H1 (cell line): ENCODE measurements at regions not wholly inside any gene's neighbourhood (a gene's known extent, or its start where the extent isn't known, plus 50 kb on each side); places are given as distances from the start of the nearest gene placed in this dataset.
A peak's percentile ranks its signal among the peaks of the same experiment; 100 is the strongest.

Experiments
- CTCF ChIA-PET: fragments of 300-600 bp; sonication (Branson Sonifier 250); formaldehyde crosslinking; loops from one replicate; lab custom pipeline; 2021; ENCODE audit not compliant: partially characterized antibody; lab: Charles Lee
- POLR2A ChIA-PET: fragments of 300-600 bp; sonication (Branson Sonifier 250); formaldehyde crosslinking; loops from one replicate; lab custom pipeline; 2021; ENCODE audit warnings: inconsistent platforms; ENCODE audit not compliant: partially characterized antibody; lab: Charles Lee
- DNase-seq, 2 experiments: peaks; one replicate each; pipeline versions ENCODE4 v3.0.0 to v3.0.0-alpha.2; 2010 to 2022; ENCODE audit warnings: low spot score in 2 of 2, low read depth in 1 of 2, mixed read lengths in 1 of 2
- FAIRE-seq: peaks from 2 replicates; lab custom pipeline; 2011; peaks lifted over from hg19 to GRCh38; lab: Jason Lieb, UNC
- H2AFZ ChIP-seq: 2 replicates; pipeline ENCODE4 v1.8.1; 2012; ENCODE audit warnings: low read length, inconsistent platforms
- H2AK5ac ChIP-seq: 2 replicates; pipeline ENCODE4 v1.6.1; 2013; ENCODE audit warnings: low read depth, low read length
- H2BK120ac ChIP-seq: replicated peaks from 2 replicates; pipeline ENCODE3; 2013; ENCODE audit warnings: low read depth, low read length, inconsistent platforms
- H2BK12ac ChIP-seq: 2 replicates; pipeline ENCODE4 v1.6.1; 2013; ENCODE audit warnings: low read depth, low read length
- H2BK15ac ChIP-seq: 2 replicates; pipeline ENCODE4 v1.6.1; 2013; ENCODE audit warnings: low read length
- H2BK20ac ChIP-seq: 2 replicates; pipeline ENCODE4 v1.6.1; 2013; ENCODE audit warnings: low read length
- H2BK5ac ChIP-seq: 2 replicates; pipeline ENCODE4 v1.6.1; 2013; ENCODE audit warnings: low read depth, low read length
- H3K14ac ChIP-seq: 2 replicates; pipeline ENCODE4 v1.6.1; 2013; ENCODE audit warnings: inconsistent platforms; ENCODE audit not compliant: insufficient read length
- H3K18ac ChIP-seq: 2 replicates; pipeline ENCODE4 v1.6.1; 2013; ENCODE audit warnings: low read length; ENCODE audit errors: extremely low read depth
- H3K23ac ChIP-seq: 2 replicates; pipeline ENCODE4 v1.6.1; 2013; ENCODE audit warnings: inconsistent platforms; ENCODE audit not compliant: insufficient read length
- H3K23me2 ChIP-seq: 2 replicates; pipeline ENCODE4 v1.6.1; 2013; ENCODE audit warnings: low read depth, low read length
- H3K27ac ChIP-seq: 2 replicates; pipeline ENCODE4 v1.6.1; 2011; ENCODE audit warnings: low read depth, low read length, inconsistent platforms
- H3K27me3 ChIP-seq, 4 experiments: replicated peaks in 1 of 4; 1 replicate in 1 of 4; 2 replicates in 3 of 4; pipeline versions ENCODE4 v1.6.1 to v1.8.1; 2011 to 2013; ENCODE audit warnings: low read length in 3 of 4, mild to moderate bottlenecking in 3 of 4, inconsistent platforms in 2 of 4, mixed read lengths in 2 of 4, moderate library complexity in 1 of 4; ENCODE audit not compliant: control insufficient read depth in 3 of 4, insufficient read depth in 3 of 4; ENCODE audit errors: extremely low read depth in 1 of 4
- H3K36me3 ChIP-seq, 4 experiments: 2 replicates each; pipeline versions ENCODE4 v1.6.1 to v1.8.1; 2011 to 2013; ENCODE audit warnings: mild to moderate bottlenecking in 4 of 4, low read length in 3 of 4, moderate library complexity in 2 of 4, control low read depth in 1 of 4, inconsistent platforms in 1 of 4; ENCODE audit not compliant: insufficient read depth in 4 of 4, control insufficient read depth in 2 of 4
- H3K4ac ChIP-seq: replicated peaks from 2 replicates; pipeline ENCODE3; 2013; ENCODE audit warnings: low read length, low read depth, mixed read lengths, inconsistent platforms; ENCODE audit not compliant: insufficient read length
- H3K4me1 ChIP-seq, 4 experiments: replicated peaks in 1 of 4; 1 replicate in 1 of 4; 2 replicates in 3 of 4; pipeline versions ENCODE4 v1.6.1 to v1.8.1; 2011 to 2013; ENCODE audit warnings: low read length in 3 of 4, inconsistent platforms in 2 of 4, mixed read lengths in 1 of 4; ENCODE audit not compliant: insufficient read depth in 4 of 4, control insufficient read depth in 3 of 4
- H3K4me2 ChIP-seq, 2 experiments: 2 replicates each; pipeline versions ENCODE4 v1.6.1 to v1.8.1; 2011 to 2013; ENCODE audit warnings: low read depth in 2 of 2, low read length in 2 of 2, control low read depth in 1 of 2, inconsistent platforms in 1 of 2, mild to moderate bottlenecking in 1 of 2; ENCODE audit not compliant: insufficient read depth in 1 of 2
- H3K4me3 ChIP-seq, 4 experiments: fragments of 200-600, 300-600 bp in 1 of 4; sonication (generic), shearing (Covaris generic), sonication (Bioruptor Twin) in 1 of 4; 2 replicates each; pipeline versions ENCODE4 v1.5.1 to v1.8.1; 2011 to 2016; ENCODE audit warnings: low read length in 4 of 4, low read depth in 3 of 4, control low read depth in 2 of 4, inconsistent platforms in 2 of 4, mild to moderate bottlenecking in 2 of 4, mixed read lengths in 1 of 4, moderate library complexity in 1 of 4; ENCODE audit not compliant: insufficient read depth in 2 of 4; ENCODE audit errors: extremely low read depth in 1 of 4
- H3K56ac ChIP-seq: replicated peaks from 2 replicates; pipeline ENCODE3; 2013; ENCODE audit warnings: low read depth, mild to moderate bottlenecking, mixed read lengths, low read length, inconsistent platforms; ENCODE audit not compliant: insufficient read length
- H3K79me1 ChIP-seq: 2 replicates; pipeline ENCODE4 v1.6.1; 2013; ENCODE audit warnings: low read depth, low read length, control low read depth
- H3K79me2 ChIP-seq, 2 experiments: 2 replicates each; pipeline versions ENCODE4 v1.6.1 to v1.8.1; 2012 to 2013; ENCODE audit warnings: low read length in 2 of 2, mild to moderate bottlenecking in 2 of 2, inconsistent platforms in 1 of 2; ENCODE audit not compliant: insufficient read depth in 2 of 2, control insufficient read depth in 1 of 2
- H3K9ac ChIP-seq, 4 experiments: replicated peaks in 1 of 4; 1 replicate in 1 of 4; 2 replicates in 3 of 4; pipeline versions ENCODE4 v1.6.1 to v1.8.1; 2011 to 2013; ENCODE audit warnings: low read depth in 3 of 4, low read length in 3 of 4, control low read depth in 2 of 4, mild to moderate bottlenecking in 2 of 4, moderate library complexity in 2 of 4, inconsistent platforms in 1 of 4; ENCODE audit errors: extremely low read depth in 1 of 4
- H3K9me3 ChIP-seq, 2 experiments: 2 replicates each; pipeline versions ENCODE4 v1.6.1 to v1.8.1; 2012 to 2013; ENCODE audit warnings: mild to moderate bottlenecking in 2 of 2, moderate library complexity in 2 of 2, control low read depth in 1 of 2, inconsistent platforms in 1 of 2, low read depth in 1 of 2, low read length in 1 of 2, mixed read lengths in 1 of 2; ENCODE audit not compliant: insufficient read depth in 2 of 2
- H4K20me1 ChIP-seq, 2 experiments: replicated peaks in 1 of 2; 2 replicates each; pipeline versions ENCODE3 to v1.8.1; 2011 to 2013; ENCODE audit warnings: inconsistent platforms in 2 of 2, low read length in 2 of 2, mild to moderate bottlenecking in 1 of 2; ENCODE audit not compliant: insufficient read depth in 2 of 2, control insufficient read depth in 1 of 2
- H4K5ac ChIP-seq: 2 replicates; pipeline ENCODE4 v1.6.1; 2013; ENCODE audit warnings: low read length, low read depth, mixed read lengths, inconsistent platforms; ENCODE audit not compliant: insufficient read length
- H4K8ac ChIP-seq: 2 replicates; pipeline ENCODE4 v1.8.0; 2013; ENCODE audit warnings: mild to moderate bottlenecking, moderate library complexity, low read length, inconsistent platforms; ENCODE audit not compliant: insufficient read depth; ENCODE audit errors: extremely low read depth
- H4K91ac ChIP-seq: replicated peaks from 2 replicates; pipeline ENCODE3; 2013; ENCODE audit warnings: low read length, mixed read lengths, inconsistent platforms; ENCODE audit not compliant: insufficient read length
- HDAC6 ChIP-seq: IDR thresholded peaks from one replicate; pipeline ENCODE4 v1.7.1; 2012; ENCODE audit warnings: low read depth, mild to moderate bottlenecking, inconsistent platforms, low read length, moderate library complexity
- RAD21 ChIP-seq, 2 experiments: IDR thresholded peaks in 1 of 2; conservative IDR thresholded peaks in 1 of 2; 2 replicates each; pipeline ENCODE4 v1.6.1; 2011; ENCODE audit warnings: low read depth in 2 of 2, low read length in 2 of 2, improper control_type of control experiment in 1 of 2, inconsistent platforms in 1 of 2, mild to moderate bottlenecking in 1 of 2, moderate library complexity in 1 of 2
- RFX5 ChIP-seq: IDR thresholded peaks from 2 replicates; pipeline ENCODE4 v1.6.1; 2011; ENCODE audit warnings: low read depth, low read length, improper control_type of control experiment, borderline replicate concordance
- SIN3A ChIP-seq, 2 experiments: IDR thresholded peaks in 1 of 2; conservative IDR thresholded peaks in 1 of 2; 2 replicates each; pipeline ENCODE4 v1.6.1; 2011 to 2012; ENCODE audit warnings: low read length in 2 of 2, improper control_type of control experiment in 1 of 2, low read depth in 1 of 2, mild to moderate bottlenecking in 1 of 2
- TAF1 ChIP-seq: IDR thresholded peaks from 2 replicates; pipeline ENCODE4 v1.6.1; 2011; ENCODE audit warnings: mild to moderate bottlenecking, low read depth, low read length
- TBP ChIP-seq: IDR thresholded peaks from 2 replicates; pipeline ENCODE4 v1.6.1; 2011; ENCODE audit warnings: low read depth, low read length, improper control_type of control experiment
- WGBS, 2 experiments: shearing (Covaris generic) in 1 of 2; methylation state at CpG; one replicate each; pipeline versions ENCODE4 v1.1.6 to v1.1.7; 2013 to 2015; ENCODE audit warnings: low lambda C conversion rate in 2 of 2, mixed read lengths in 2 of 2, inconsistent platforms in 1 of 2, low coverage in 1 of 2, missing lambda C conversion rate in 1 of 2; ENCODE audit not compliant: insufficient replicate concordance in 2 of 2, insufficient coverage in 1 of 2, insufficient read length in 1 of 2; ENCODE audit errors: extremely low coverage in 1 of 2, missing lambda C conversion rate in 1 of 2; 5-methylcytosine and 5-hydroxymethylcytosine counted together

GRCh38 chr16:86987746-86988670, 329.2 kb downstream of the C16orf95 start:
- Histone ChIP-seq H4K5ac (no peak overlapping the region), H3K23ac (no peak overlapping the region), H4K20me1 (no peaks in the 10 kb centered on the region), H3K9me3 (peaks cover 0 to 5% of the 10 kb centered on the region in 2 experiments; a peak in 2 of 4 replicates), H3K36me3 (no peaks in the 10 kb centered on the region), H2BK120ac (no peak overlapping the region), H3K4ac (no peak overlapping the region), H3K9ac (no peak overlapping the region), H2AFZ (no peak overlapping the region), H3K14ac (no peak overlapping the region), H3K79me2 (no peaks in the 10 kb centered on the region), H3K27me3 (no peaks in the 10 kb centered on the region), H2BK12ac (no peak overlapping the region), H3K4me3 (no peak overlapping the region), H3K27ac (no peak overlapping the region), H2AK5ac (no peak overlapping the region), H3K79me1 (no peaks in the 10 kb centered on the region), H3K23me2 (no peaks in the 10 kb centered on the region; the same call in 1 of the 2 replicates), H2BK5ac (no peak overlapping the region), H4K8ac (peak overlapping the region; percentile 31; the same call in 1 of the 2 replicates), H3K18ac (no peak overlapping the region), H3K4me1 (peaks cover 4 to 10% (median 7%) of the 10 kb centered on the region in 4 experiments; a peak in 6 of 7 replicates), H3K4me2 (no peak overlapping the region), H3K56ac (no peak overlapping the region), H4K91ac (no peak overlapping the region), H2BK20ac (no peak overlapping the region), H2BK15ac (no peak overlapping the region)
- no peak for FAIRE-seq
- CTCF ChIA-PET, result interaction anchor here (0.6 to 1.3 kb wide), 2 partner anchors 213 to 425 kb away, joined by 3 to 4 read pairs; no protein-coding TSS in a partner anchor
- POLR2A ChIA-PET, result no interaction called here
- DNase-seq, result no peak
- WGBS, 2 experiments, result 84% methylated on average over 25 of the region's 31 CpGs; no CpG with 5 or more reads in 1 of the 2 experiments
- TF ChIP-seq RAD21 (IDR thresholded peaks at IDR 0.05 in 1 of 2, conservative IDR thresholded peaks at IDR 0.05 in 1 of 2; ENCODE audit: low read depth in 2 of 2, low read length in 2 of 2) (no peak), SIN3A (conservative IDR thresholded peaks at IDR 0.05 in 1 of 2, IDR thresholded peaks at IDR 0.05 in 1 of 2; ENCODE audit: low read depth in 1 of 2, low read length in 2 of 2) (no peak), TAF1 (no peak), HDAC6 (no peak), TBP (no peak), RFX5 (no peak)
